ENCODE measurements at regions not wholly inside any gene's neighbourhood (a gene's known extent, or its start where the extent isn't known, plus 50 kb on each side); places are given as distances from the start of the nearest gene placed in this dataset.
"Not testable (repeated sequence)": the region's sequence is repeated elsewhere in the genome, so short reads cannot be mapped to it uniquely, and the experiment has no call there.

DNA sequence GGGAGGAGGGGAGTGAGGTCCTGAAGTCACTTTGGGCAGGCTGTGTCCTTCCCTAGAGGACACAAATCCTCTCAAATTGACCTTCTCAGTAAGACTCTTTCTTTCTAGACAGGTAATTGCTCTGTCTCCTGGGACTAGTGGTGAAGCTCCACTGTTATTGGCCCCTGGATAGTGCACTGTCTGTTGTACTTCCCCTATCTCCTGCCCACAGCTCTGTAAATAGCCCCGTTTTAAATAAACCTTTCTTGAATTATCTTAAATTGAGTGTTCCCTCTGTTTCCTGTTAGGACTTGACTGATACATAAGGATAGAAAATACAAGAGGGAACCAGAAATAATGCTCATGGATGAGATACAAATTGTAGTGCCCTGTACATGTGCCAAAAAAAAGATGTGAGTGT, 229.5 kb upstream of the USP24 start:
- no peak overlapping the region for H3K4me3 ChIP-seq (replicated peaks; ENCODE audit: low read depth, low read length)
- DNase-seq (ENCODE audit: extremely low read depth, low read depth), result no peak
- TF ChIP-seq CTCF (IDR thresholded peaks at IDR 0.05; ENCODE audit: low read depth, low read length, missing control alignments), result no peak

- TF ChIP-seq CTCF (IDR thresholded peaks at IDR 0.05; ENCODE audit: low read depth, low read length, missing control alignments), result no peak
- no peak overlapping the region for H3K4me3 ChIP-seq (replicated peaks; ENCODE audit: low read depth, low read length)
- peak; percentile 95 for DNase-seq (ENCODE audit: extremely low read depth, low read depth)
Observed at GRCh38 chr1:55443175-55443915, 228.2 kb upstream of the USP24 start.

DNA sequence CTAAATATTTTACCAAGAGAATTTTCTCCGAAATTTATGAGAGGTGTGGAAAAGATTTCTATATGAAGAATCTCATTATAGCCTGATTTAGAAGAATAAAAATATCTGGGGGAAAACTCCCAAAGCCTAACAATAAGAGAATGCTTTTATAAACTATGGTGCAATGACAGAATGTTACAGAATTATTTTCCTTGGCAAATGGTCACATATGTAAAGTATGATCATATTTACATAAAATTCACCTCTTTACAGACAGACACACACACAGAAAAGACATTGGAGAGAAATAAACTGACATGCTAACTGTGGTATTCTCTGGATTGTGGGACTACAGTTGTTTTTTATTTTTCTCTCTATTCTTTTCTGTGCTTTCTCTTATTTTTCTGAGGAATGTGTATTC, 226.3 kb upstream of the USP24 start:
- no peak for TF ChIP-seq CTCF (IDR thresholded peaks at IDR 0.05; ENCODE audit: low read depth, low read length, missing control alignments)
- no peak for DNase-seq (ENCODE audit: extremely low read depth, low read depth)
- no peak overlapping the region for H3K4me3 ChIP-seq (replicated peaks; ENCODE audit: low read depth, low read length)

DNA sequence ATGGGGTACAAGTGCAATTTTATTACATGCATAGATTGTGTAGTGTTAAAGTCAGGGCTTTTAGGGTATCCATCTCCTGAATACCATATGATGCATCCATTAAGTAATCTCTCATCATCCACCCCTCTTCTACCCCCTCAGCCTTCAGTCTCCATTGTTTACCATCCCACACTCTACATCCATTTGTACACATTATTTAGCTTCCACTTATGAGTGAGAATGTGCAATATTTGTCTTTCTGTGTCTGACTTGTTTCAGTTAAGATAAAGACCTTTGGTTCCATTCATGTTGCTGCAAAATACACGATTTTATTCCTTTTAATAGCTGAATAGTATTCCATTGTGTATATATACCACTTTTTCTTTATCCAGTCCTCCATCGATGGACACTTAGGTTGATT, 222.5 kb upstream of the USP24 start:
- no peak for DNase-seq (ENCODE audit: extremely low read depth, low read depth)
- H3K4me3 ChIP-seq (replicated peaks; ENCODE audit: low read depth, low read length), result no peak overlapping the region
- TF ChIP-seq CTCF (IDR thresholded peaks at IDR 0.05; ENCODE audit: low read depth, low read length, missing control alignments), result no peak

GRCh38 chr1:55430720-55431119, 215.6 kb upstream of the USP24 start:
- DNase-seq (ENCODE audit: extremely low read depth, low read depth), result not testable (repeated sequence)

GRCh38 chr1:55430206-55430605, 215.0 kb upstream of the USP24 start:
- not testable (repeated sequence) for DNase-seq (ENCODE audit: extremely low read depth, low read depth)

More at GRCh38 chr1:55430720-55431119, 215.6 kb upstream of the USP24 start:
- not testable (repeated sequence) for H3K4me3 ChIP-seq (replicated peaks; ENCODE audit: low read depth, low read length)

GRCh38 chr1:55428944-55429931, 214.1 kb upstream of the USP24 start:
- TF ChIP-seq CTCF (IDR thresholded peaks at IDR 0.05; ENCODE audit: low read depth, low read length, missing control alignments), result no peak
- H3K4me3 ChIP-seq (replicated peaks; ENCODE audit: low read depth, low read length), result no peak overlapping the region
- peak; percentile 90 for DNase-seq (ENCODE audit: extremely low read depth, low read depth)

More at GRCh38 chr1:55430206-55430605, 215.0 kb upstream of the USP24 start:
- not testable (repeated sequence) for H3K4me3 ChIP-seq (replicated peaks; ENCODE audit: low read depth, low read length)

Data from HFF-Myc (cell line).